NCI-H526 (cell line): ENCODE measurements at regions not wholly inside any gene's neighbourhood (a gene's known extent, or its start where the extent isn't known, plus 50 kb on each side); places are given as distances from the start of the nearest gene placed in this dataset.

ENCODE experiments used
- DNase-seq, 2 experiments: peaks; one replicate each; lab custom pipeline; 2025; lab: John Stamatoyannopoulos, UW

DNA sequence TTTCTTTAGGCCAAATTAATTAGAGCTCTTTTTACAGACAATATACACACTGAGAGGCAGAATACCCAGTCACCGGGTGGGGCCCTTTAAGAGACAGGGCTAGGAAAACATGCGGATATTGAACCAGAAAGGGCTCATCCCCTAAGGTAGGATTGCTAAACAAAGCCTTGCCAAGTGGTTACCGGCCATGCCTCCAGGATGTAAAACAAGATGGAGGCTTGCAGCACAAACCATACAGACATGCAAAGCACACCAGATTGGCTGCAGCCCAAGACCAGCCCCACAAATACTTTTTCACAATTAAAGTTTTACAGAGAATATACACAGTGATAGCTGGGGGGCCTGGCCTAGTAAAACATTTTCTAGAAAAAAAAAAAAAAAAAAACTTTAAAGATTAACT is 210.0 kb downstream of the KLHL4 start:
- DNase-seq: no peak

DNA sequence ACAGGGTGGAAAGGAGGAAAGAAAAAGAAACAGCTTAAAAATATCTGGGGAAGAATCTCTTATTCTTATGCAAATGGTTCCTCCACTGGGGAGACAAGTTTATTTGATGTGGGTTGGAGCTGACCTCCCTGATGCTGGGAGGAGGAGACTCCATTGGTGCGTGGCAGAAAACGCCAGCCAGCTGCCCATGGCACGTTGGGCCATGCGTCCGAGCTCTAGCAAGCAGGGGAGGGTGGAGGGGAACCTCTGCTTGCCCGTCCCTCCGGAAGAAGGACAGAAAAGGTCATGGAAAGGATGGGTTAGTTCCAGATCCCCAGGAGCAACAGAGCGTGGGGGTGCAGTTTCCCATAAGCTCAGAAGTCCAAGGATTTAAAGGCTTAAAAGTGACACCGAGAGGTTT is 210.4 kb downstream of the KLHL4 start:
- DNase-seq: no peak

DNA sequence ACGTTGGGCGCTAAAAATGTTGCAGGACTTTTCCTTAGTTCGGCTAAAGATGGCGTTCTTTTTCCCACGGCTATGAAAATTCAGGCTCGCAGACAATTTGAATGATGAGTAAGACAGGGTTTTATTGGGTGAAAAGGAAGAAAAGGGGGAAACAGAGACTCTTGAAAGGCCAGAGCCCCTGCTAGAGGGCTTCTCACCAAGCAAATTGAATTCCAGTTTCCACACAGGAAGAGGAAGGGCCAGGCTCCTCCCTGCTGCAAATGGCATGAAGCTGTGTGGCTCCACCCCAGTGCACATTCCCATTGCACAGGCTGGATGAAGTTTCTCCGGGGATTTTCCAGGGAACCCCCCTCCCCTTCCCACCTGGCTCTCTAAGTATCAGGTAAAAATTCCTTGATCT is 210.9 kb downstream of the KLHL4 start:
- DNase-seq: no peak

DNA sequence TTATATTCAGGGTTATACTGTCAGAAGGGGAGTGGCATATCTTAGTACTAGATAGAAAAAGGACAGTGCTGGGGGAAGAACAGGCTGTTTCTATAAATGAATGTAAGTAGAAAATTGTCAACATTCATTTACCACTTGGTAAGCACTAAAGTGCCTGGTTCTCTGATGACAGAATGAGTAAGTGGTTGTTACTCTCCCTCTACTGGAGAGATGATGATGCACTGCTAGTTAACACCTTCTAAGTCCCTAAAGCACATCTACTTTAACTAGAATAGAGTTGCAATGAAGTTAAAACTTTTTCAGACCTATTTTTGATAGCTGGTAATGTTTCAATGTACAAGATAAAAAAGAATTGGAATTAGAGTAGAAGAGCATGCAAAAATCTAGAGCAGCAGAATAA is 214.5 kb downstream of the KLHL4 start:
- DNase-seq: no peak

DNA sequence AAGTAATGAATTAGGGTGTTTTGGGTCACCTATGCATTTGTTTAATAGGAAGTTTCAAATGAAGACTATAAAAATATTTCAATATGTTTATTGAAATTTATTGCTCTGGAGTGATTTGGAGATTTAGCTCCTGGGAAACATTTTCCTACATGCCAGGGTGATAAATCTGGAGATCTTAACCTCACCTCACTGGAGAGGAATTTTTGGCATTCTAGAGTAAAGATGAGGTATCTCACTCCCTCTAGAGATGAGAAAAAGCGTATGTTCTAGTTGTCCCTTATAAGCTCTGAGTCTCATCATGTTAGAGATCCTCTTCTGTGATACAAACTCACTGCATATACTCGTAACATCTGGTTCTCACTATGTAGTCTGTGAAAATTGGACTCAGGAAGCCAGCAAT is 219.0 kb downstream of the KLHL4 start:
- DNase-seq: no peak

DNA sequence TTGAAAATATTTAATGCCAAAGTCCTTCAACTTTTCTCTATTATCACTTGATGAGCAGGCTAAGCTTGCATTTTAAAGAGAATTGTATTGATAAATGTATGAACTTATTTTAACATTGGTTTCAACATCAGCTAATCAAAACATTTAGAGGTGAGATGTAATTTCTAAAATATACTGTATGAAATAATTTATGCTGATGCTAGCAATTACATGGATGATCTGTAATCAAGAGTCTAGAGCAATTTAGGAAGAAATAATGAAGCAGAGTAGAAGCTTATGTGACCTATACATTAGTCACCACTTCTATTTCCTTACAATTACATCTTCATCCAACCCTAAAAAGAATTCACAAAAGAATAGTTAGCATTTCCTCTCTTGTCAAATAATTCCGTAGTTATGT is 226.8 kb downstream of the KLHL4 start:
- DNase-seq: no peak

DNA sequence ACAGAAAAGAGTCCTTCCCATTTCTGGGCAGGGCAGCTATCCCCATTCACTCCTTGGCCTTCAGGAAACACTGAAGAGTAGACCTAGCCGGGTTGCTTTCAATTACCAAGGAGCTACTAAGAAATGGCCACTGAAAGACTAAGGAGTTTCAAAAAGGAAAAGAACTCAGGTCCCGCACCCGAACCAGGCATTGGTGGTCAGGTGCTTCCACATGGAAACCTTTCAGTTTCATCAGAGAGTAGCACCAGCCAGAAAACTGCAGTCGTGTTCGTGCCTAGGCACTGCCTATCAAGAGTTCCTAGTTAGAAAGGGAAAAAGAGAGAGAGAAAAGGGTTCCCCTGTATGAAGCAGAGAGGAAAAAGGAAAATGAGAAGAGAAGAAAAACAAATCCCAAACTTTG is 237.9 kb downstream of the KLHL4 start:
- DNase-seq: no peak

DNA sequence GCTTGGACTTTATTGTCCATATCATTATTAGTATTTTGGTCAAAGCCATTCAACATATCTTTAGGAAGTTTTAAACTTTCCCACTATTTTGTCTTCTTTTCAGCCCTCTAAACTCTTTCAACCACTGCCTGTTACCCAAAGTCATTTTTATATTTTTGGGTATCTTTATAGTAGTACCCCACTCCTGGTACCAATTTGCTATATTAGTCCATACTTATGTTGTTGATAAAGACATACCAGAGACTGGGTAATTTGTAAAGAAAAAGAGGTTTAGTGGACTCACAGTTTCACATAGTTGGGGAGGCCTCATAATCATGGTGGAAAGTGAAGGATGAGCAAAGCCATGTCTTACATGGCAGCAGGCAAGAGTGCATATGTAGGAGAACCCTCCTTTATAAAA is 271.4 kb downstream of the KLHL4 start:
- no peak for DNase-seq

DNA sequence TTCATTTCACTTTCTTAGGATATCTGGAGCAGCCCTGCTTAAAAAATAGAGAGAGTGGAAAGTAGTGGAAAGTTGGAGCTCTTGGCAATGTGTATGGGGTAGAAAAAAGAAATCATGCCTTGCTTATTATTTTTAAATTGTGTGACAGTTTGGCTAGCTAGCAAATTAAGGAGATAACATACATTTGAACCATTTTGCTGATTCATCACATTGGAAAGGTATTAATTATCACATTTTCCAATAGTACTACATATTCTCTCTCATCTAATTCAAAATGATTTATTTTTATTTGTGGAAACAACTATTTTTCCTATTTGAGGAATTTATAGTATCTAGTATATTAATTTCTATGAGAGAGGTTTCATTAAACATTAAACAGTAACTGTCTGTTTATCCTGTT is 280.4 kb downstream of the KLHL4 start:
- no peak for DNase-seq

DNA sequence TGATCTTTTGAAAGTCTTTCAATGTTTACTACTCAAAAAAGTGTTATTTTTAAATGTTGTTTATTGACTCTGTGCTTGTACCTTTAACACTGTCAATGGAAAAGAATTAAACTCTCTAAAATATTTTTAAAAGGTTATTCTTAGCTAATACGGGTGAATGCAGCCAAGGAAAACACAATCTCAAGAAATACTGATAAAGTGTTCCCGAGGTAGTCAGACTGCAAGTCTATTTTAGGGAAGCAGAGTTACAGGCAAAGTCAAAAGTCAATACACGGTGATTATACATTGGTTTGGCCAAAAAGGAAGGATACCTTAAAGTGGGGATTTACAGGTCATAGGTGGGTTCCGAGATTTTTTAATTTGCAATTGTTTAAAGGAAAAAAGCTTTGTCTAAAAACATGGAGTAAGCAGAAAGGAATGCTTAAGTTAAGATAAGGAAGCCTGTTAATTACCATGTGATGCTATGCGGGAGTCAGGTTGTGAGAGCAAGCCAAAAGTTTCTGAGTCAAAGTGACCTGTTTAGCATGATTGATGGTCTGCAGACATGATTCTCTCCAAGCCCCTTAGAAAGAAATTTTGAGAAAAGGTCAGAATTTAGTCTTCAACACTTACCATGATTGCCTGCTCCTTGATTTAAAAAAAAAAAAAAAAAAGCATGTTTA is 288.4 kb downstream of the KLHL4 start:
- DNase-seq: no peak

DNA sequence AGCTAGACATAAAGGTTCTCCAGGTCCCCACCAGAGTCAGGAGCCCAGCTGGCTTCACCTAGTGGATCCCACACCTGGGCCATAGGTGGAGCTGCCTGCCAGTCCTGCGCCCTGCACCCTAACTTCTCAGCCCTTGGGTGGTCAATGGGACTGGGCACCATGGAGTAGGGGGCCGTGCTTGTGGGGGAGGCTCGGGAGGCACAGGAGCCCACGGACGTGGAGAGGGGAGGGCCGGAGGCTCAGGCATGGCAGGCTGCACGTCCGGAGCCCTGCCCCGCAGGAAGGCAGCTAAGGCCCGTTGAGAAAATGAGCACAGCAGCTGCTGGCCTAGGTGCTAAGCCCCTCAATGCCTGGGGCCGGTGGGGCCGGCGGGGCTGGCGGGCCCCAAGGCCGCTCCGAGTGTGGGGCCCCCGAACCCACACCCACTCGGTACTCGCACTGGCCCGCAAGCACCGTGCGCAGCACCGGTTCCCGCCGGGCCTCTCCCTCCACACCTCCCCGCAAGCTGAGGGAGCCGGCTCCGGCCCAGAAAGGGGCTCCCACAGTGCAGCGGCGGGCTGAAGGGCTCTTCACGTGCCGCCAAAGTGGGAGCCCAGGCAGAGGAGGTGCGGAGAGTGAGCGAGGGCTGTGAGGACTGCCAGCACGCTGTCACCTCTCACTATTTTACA is 291.1 kb downstream of the KLHL4 start:
- no peak for DNase-seq

DNA sequence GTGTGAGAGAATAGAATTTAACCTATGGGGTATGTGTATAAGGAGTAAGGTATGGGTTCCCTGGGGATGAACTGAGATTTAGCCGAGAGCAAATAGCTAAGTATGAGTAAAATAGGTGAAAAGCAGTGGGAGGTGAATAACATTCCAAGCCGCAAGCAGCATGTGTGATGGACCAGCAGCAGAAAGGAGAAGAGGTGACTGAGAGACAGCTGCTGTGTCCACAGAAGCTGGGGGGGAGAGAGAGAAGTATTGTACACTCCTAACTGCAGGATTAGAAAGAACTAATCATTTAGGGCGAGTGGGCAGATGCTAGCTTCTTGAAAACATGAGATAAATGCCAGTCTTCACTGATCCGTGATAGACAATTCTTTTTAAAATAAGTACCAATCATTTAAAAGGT is 296.0 kb downstream of the KLHL4 start:
- no peak for DNase-seq

DNA sequence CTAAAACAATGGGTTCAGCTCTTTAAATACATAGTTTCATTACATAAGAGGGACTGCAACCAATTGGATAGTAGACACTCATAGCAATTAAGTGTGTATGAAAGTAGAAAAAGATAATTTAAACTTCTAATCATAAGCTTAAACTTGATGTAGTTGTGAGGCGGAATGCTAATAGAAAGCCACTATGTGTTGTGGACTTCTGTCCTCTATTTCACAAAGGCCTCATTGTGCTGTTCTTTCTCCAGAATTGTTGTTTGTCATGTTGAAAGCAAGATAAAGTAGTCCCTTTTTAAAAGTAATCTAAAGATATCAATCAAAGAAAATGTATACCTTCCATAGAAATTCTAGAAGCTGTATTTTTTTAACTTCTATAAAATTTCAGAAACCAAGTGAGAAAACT is 329.4 kb downstream of the KLHL4 start:
- DNase-seq: no peak

DNA sequence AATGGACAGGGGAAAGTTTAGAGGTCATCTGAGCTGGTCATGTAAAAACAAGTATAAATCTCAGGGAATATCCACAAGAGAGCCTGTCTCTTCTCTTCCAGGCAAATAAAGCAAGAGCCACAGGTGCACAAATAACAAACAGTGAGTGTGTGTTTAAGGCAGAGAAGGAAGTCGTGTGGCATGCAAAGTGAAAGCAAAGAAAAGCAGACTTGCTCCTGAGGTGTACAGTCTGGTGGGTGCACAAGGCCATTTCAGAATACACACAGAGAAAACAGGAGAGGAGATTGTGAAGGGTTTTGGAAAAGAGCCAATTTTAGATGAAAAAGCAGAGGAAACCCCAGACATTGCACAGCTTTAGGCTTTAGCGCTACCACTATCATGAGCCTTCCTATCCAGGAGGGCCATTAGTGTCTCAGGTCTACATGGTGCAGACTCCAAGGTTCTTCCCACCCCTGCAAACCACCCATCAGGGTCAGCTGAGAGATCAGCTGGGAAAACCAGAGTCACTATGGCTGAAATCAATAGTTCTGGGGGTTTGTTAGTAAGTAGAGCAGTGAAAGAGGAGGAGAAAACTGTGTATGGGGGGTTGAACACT is 355.8 kb downstream of the KLHL4 start:
- no peak for DNase-seq

DNA sequence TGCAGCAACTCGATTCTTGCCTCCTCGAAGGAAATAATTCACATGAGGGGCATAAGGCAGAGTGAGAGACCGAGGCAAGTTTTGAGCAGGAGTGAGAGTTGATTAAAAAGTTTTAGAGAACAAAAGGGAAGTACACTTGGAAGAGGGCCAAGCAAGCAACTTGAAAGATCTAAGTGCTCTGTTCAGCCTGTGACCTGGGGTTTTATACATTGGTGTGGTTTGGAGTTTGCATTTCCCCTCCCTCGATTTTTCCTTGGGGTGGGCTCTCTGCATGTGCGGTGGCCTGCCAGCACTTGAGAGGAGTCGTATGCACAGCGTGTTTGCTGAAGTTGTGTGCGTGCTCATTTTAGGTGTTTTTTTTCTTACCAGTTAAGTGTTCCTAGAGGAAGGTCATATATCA is 356.4 kb downstream of the KLHL4 start:
- DNase-seq: no peak

DNA sequence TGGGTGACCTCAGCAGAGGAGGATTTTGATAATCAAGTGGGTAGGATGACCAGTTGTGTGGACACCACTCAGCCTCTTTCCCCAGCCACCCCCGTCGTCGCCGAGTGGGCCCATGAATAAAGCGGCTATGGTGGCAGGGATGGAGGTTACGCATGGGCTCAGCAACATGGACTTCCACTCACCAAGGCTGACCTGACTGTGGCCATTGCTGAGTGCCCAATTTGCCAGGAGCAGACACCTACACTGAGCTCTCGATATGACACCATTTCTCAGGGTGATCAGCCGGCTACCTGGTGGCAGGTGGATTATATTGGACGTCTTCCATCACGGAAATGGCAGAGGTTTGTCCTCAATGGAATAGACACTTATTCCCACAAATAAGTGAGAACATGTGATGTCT is 361.3 kb downstream of the KLHL4 start:
- DNase-seq: no peak

DNA sequence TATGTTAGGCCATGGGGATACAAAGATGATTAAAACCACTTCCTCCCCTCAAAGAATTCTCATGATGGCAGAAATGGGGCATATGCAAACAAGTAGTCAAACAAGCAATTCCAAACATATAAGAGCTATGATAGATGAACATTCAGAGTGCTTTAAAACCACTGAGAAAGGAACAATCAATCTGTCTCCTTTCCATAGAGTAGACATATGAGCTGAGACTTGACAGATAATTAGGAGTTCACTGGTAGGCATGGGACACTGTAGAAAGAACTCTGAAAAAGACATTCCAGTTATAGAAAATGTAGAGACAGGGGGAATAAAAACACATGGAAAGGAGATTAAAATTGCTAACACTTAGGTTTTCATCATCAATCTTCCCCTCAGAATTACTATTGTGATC is 372.8 kb downstream of the KLHL4 start:
- no peak for DNase-seq

DNA sequence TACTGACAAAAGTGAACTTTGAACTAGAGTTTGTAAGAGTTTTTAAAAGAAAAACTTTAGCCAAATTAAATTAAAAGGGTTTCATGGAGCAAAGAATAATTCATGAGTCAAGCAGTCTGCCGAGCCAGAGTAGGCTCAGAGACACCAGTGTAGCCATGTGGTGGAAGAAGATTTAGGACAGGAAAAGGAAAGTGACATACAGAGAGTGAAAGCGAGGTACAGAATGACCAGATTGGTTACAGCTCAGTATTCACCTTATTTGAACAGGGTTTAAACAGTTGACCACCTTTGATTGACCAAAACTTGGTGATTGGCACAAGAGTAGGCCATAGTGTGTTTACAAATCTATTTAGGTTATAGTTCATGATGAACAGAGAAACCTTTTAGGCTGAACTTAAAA is 377.8 kb downstream of the KLHL4 start:
- no peak for DNase-seq

DNA sequence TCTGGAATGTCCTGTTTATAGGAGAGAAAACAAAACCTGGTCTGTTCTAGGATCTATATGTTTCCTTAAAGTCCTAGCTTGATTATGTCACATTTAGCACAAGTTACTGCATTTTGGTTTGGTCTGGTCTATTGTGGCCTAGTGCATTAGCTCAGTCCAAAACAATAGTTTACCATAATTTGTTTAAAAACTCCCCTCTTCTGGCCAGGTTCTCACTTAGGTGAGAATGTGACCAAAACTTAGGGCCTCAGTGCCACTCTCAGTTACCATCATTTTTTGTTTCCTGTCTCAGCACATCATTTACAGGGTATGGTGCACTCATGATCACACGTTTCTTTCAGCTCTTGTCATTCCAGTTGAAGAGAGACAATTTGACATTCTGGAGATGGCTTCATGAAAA is 378.5 kb downstream of the KLHL4 start:
- no peak for DNase-seq

DNA sequence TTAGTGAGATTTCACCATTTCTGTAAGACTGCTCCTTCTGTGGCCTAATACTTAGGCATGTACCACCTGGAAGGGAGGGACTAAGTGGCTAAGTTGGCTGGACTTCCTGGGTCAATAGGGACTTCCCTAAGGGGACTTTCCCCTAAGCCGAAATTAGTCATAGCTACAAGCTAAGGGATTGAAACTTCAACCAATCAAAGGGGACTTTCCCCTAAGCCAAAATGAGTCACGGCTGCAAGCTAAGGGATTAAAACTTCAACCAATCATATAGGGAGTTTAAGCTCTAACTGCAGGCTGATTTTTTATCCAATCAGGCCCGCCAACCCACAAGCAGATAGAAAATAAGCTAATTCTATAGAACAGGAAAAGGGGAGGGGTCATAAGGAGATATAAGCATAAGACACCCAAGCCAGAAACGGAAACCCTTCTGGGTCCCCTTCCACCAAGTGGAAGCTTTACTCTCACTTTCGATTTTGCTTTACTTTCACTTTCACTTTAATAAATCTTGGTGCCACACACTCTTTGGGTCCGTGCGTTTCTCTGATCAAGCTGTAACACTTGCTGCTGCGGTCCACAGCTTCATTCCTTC is 382.8 kb downstream of the KLHL4 start:
- DNase-seq: no peak

DNA sequence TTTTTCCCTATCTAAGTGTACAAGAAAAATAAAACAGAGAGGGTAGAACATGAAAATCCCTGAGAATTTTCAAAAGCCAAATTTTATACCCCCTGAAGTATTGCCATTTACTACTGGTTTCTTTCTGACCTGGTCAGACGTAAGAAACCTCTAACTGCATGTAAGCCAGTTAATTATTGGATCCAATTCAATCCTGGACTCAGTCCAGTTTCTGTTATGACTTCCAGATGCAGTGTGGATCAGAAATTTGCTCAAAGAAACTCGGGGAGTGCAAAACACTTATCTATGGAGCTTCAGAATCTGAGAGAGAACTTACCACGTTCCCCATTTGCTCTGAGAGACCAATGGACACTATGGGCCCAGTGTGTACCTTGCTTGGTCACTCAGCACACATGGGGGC is 383.5 kb downstream of the KLHL4 start:
- no peak for DNase-seq

DNA sequence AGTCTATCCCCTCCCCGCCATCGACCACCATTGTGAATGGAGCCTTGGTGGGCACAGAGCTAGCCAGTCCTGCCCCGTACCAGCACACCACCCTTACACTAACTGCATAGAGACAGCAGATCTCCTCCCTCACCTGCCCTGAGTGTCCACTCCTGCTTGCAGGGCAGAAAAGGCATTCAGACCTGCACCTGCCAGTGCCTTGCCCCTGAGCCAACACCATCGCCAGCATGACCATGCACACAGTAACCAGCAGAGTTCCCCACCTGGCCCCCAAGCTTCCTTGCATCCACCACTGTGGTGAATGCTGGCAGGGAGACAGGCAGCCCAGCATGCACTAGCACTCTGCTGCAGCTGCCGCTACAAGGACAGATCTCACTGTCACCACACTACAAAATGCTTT is 397.1 kb downstream of the KLHL4 start:
- no peak for DNase-seq

DNA sequence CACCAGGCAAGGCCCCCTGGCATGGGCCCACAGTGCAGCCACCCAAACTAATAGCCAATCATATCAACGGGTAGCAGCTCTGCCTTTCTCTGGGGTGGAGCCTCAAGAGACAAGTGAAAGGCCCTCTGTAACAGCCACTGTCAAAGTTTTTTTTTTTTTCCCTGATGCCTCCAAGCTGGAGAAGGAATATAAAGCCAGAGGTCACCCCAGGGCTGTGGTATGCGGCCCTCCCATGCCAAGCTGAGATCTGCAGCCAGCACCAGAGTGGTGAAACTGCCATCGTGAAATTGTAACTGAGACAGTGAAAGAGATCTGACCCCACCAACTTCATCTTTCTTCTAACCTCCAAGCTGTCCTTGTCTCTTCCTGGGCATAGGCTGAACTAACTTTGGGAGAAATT is 407.0 kb downstream of the KLHL4 start:
- DNase-seq: no peak

DNA sequence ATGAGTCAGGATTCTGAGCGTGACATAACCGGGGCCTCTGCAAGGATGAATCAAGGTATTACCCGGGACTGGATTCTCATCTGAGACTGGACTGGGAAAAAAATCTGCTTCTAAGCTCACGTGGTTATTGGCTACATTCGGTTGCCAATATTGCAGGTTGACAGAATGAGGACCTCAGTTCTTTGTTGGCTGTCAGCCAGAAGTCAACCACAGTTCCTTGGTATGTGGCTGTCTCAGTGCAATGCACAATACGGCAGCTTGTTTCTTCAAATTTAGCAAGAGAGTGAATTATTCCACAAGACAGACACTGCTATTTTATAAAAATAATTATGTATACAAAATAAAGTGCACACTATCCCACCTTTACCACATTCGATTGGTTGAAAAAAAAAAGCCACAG is 424.2 kb downstream of the KLHL4 start:
- no peak for DNase-seq
